ENCODE measurements at regions not wholly inside any gene's neighbourhood (a gene's known extent, or its start where the extent isn't known, plus 50 kb on each side); places are given as distances from the start of the nearest gene placed in this dataset.

DNA sequence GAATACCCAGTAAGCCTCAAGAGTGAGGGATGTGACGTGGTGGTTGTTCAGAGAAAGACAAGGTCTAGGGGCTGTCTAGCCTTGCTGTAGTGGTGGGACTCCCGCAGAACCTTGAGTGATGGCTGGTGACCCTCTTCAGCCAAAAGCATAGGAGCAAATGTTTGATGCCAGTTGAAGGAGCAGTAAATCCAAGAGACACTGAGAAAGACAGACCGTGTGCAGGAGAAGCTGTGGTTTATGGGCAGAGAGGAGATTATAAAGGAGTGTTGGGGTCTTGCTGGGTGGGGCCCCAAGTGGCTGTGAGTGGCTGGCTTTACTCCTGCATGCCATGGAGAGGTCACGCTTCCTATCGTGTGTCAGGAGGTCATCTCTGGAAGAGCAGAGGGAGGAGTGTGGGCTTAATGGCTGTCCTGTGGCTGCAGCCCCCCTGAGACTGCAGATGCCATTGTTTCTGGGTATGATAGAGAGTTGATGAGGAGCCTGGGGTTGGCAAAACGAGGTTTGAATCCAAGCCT lies 152.0 kb upstream of the CCND2 start:
- TF ChIP-seq, protein P1, sequence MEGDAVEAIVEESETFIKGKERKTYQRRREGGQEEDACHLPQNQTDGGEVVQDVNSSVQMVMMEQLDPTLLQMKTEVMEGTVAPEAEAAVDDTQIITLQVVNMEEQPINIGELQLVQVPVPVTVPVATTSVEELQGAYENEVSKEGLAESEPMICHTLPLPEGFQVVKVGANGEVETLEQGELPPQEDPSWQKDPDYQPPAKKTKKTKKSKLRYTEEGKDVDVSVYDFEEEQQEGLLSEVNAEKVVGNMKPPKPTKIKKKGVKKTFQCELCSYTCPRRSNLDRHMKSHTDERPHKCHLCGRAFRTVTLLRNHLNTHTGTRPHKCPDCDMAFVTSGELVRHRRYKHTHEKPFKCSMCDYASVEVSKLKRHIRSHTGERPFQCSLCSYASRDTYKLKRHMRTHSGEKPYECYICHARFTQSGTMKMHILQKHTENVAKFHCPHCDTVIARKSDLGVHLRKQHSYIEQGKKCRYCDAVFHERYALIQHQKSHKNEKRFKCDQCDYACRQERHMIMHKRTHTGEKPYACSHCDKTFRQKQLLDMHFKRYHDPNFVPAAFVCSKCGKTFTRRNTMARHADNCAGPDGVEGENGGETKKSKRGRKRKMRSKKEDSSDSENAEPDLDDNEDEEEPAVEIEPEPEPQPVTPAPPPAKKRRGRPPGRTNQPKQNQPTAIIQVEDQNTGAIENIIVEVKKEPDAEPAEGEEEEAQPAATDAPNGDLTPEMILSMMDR (conservative IDR thresholded peaks at IDR 0.05; ENCODE audit: low read depth, low read length): no peak
- TF ChIP-seq EZH2 (IDR thresholded peaks at IDR 0.05; ENCODE audit: borderline replicate concordance, low read depth, low read length, poor library complexity, severe bottlenecking): no peak
- intact Hi-C loops (cut with micrococcal nuclease; ENCODE audit: unreplicated experiment): no loop called here
- Histone ChIP-seq H3K9me3 (ENCODE audit: low read depth, low read length, poor library complexity, severe bottlenecking) (no peaks in the 10 kb centered on the region), H3K4me3 (ENCODE audit: low read depth, low read length, poor library complexity, severe bottlenecking) (no peak overlapping the region), H3K4me1 (ENCODE audit: insufficient read depth, low read length, poor library complexity, severe bottlenecking) (no peaks in the 10 kb centered on the region), H3K36me3 (ENCODE audit: insufficient read depth, low read length, poor library complexity, severe bottlenecking) (no peaks in the 10 kb centered on the region), H3K27me3 (replicated peaks; ENCODE audit: insufficient read depth, low read depth, low read length, poor library complexity) (peaks cover 30% of the 10 kb centered on the region), H3K27ac (ENCODE audit: low read depth, low read length, poor library complexity, severe bottlenecking) (no peak overlapping the region)
- POLR2A ChIA-PET (ENCODE audit: low non-redundant PET): no interaction called here
- CTCF ChIA-PET: no interaction called here
- no TSS peak for BruUV-seq (replicated peaks)
- no peak for DNase-seq (ENCODE audit: low spot score)

DNA sequence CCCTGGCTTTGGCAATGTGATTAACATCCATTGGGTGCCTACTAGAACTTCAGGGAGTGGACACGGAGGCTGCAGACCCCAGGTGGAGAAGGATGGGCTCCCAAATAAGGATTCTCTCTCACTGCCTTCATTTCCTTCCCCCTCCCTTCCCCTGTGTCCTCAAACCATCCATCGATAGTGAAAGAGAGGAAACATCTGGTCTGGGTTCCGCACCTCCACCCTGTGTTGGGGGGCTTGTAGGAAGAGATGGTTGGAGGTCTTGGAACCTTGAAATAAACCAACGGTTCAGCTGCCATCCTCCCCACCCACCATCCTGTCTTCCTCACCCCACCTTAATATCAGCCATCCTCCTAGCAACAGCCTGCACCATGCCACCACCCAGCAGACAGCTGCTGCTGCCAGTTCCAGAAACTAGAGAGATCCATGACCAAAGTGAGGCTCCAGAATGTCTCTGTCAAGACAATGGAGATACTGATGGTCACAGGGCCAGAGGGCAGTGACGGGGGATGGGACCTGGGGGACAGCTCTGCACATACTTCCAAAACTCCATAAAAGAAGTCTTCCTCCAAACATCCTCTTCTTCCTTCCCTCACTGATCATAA lies 153.1 kb upstream of the CCND2 start:
- Histone ChIP-seq H3K27me3 (replicated peaks; ENCODE audit: insufficient read depth, low read depth, low read length, poor library complexity) (peaks cover 27% of the 10 kb centered on the region), H3K36me3 (ENCODE audit: insufficient read depth, low read length, poor library complexity, severe bottlenecking) (no peaks in the 10 kb centered on the region), H3K27ac (ENCODE audit: low read depth, low read length, poor library complexity, severe bottlenecking) (no peak overlapping the region), H3K4me1 (ENCODE audit: insufficient read depth, low read length, poor library complexity, severe bottlenecking) (no peaks in the 10 kb centered on the region), H3K9me3 (ENCODE audit: low read depth, low read length, poor library complexity, severe bottlenecking) (no peaks in the 10 kb centered on the region), H3K4me3 (ENCODE audit: low read depth, low read length, poor library complexity, severe bottlenecking) (no peak overlapping the region)
- CTCF ChIA-PET: no interaction called here
- TF ChIP-seq, protein P1 (conservative IDR thresholded peaks at IDR 0.05; ENCODE audit: low read depth, low read length): no peak
- no peak for TF ChIP-seq EZH2 (IDR thresholded peaks at IDR 0.05; ENCODE audit: borderline replicate concordance, low read depth, low read length, poor library complexity, severe bottlenecking)
- DNase-seq (ENCODE audit: low spot score): no peak
- POLR2A ChIA-PET (ENCODE audit: low non-redundant PET): no interaction called here
- intact Hi-C loops (cut with micrococcal nuclease; ENCODE audit: unreplicated experiment): no loop called here
- BruUV-seq (replicated peaks): no TSS peak

DNA sequence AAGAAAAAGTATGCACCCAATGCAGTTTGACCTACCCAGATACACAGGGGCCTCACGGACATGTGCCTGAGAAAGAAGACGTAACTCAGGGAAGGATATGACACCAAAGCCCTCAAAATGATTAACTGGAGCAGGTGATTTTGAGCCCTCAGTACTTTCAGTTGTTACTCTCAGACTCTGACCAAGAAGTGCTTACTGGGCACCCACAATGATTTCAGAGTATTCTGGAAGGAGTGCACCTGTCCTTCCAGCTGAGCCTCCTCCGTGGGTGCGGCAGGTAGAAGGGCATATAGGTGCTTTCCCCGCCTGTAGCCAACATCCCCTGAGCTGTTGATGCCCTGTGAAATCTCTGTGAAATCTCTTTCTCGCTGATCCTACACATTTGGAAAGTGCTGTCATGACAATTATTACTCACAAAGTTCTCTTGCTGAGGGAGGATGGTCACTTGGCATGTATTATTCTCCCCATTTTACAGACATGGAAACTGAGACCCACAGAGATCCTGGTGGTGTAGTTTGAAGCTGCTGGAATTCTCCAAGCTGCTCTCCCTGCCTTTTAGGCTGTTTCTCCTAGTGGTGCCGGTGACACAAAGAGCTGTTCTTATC lies 154.3 kb upstream of the CCND2 start:
- Histone ChIP-seq H3K4me1 (ENCODE audit: insufficient read depth, low read length, poor library complexity, severe bottlenecking) (no peaks in the 10 kb centered on the region), H3K27me3 (replicated peaks; ENCODE audit: insufficient read depth, low read depth, low read length, poor library complexity) (peaks cover 30% of the 10 kb centered on the region), H3K27ac (ENCODE audit: low read depth, low read length, poor library complexity, severe bottlenecking) (no peak overlapping the region), H3K9me3 (ENCODE audit: low read depth, low read length, poor library complexity, severe bottlenecking) (no peaks in the 10 kb centered on the region), H3K4me3 (ENCODE audit: low read depth, low read length, poor library complexity, severe bottlenecking) (no peak overlapping the region), H3K36me3 (ENCODE audit: insufficient read depth, low read length, poor library complexity, severe bottlenecking) (no peaks in the 10 kb centered on the region)
- intact Hi-C loops (cut with micrococcal nuclease; ENCODE audit: unreplicated experiment): no loop called here
- DNase-seq (ENCODE audit: low spot score): no peak
- ChIA-PET POLR2A (ENCODE audit: low non-redundant PET) (no interaction called here), CTCF (no interaction called here)
- BruUV-seq (replicated peaks): no TSS peak
- TF ChIP-seq, protein P1 (conservative IDR thresholded peaks at IDR 0.05; ENCODE audit: low read depth, low read length): no peak

Measured in A673 (cell line).